ENCODE measurements at regions not wholly inside any gene's neighbourhood (a gene's known extent, or its start where the extent isn't known, plus 50 kb on each side); places are given as distances from the start of the nearest gene placed in this dataset.

- no peak overlapping the region for H3K14ac ChIP-seq (replicated peaks; ENCODE audit: low read depth, low read length)
- H4K91ac ChIP-seq (ENCODE audit: insufficient read depth, low read depth, low read length), result no peak overlapping the region
- no peak overlapping the region for H3K9ac ChIP-seq (ENCODE audit: low read depth, low read length)
- no peaks in the 10 kb centered on the region for H4K20me1 ChIP-seq (ENCODE audit: insufficient read depth, low read length)
- dilution Hi-C loops (cut with HindIII; ENCODE audit: low sequenced_read_pairs, unreplicated experiment), result no loop called here
- no peak overlapping the region for H2BK5ac ChIP-seq (ENCODE audit: low read depth, low read length, poor library complexity, severe bottlenecking)
- H3K4ac ChIP-seq (ENCODE audit: low read depth, low read length), result no peak overlapping the region
- no peak overlapping the region for H4K5ac ChIP-seq (ENCODE audit: low read depth, low read length)
- peaks cover 5% of the 10 kb centered on the region; the same call in 1 of the 2 replicates for H3K4me1 ChIP-seq (ENCODE audit: control insufficient read depth, insufficient read depth, low read length)
- peak; percentile 54 for DNase-seq
- no peak overlapping the region; the same call in 1 of the 2 replicates for H3K18ac ChIP-seq (ENCODE audit: low read depth, low read length)
- no peaks in the 10 kb centered on the region for H3K27me3 ChIP-seq (ENCODE audit: control insufficient read depth, insufficient read depth, low read length)
- H3K4me2 ChIP-seq (ENCODE audit: low read depth, low read length), result no peak overlapping the region
- ATAC-seq (ENCODE audit: low read depth), result peak; percentile 32; the same call in 1 of the 2 replicates
- no TSS peak for BruUV-seq (replicated peaks)
- no peak overlapping the region for H2BK120ac ChIP-seq (ENCODE audit: low read depth, low read length)
- no peaks in the 10 kb centered on the region for H3K9me3 ChIP-seq (ENCODE audit: control insufficient read depth, insufficient read depth, low read length)
- H3K23ac ChIP-seq (ENCODE audit: low read depth, low read length), result no peak overlapping the region
- CTCF ChIA-PET, result no interaction called here
- no peak overlapping the region for H3K56ac ChIP-seq (ENCODE audit: extremely low read depth, insufficient read depth, low read length)
- POLR2A ChIA-PET (ENCODE audit: unreplicated experiment), result no interaction called here
- H2BK20ac ChIP-seq (ENCODE audit: low read depth, low read length), result no peak overlapping the region
- peak; percentile 70 for TF ChIP-seq MAFK (IDR thresholded peaks at IDR 0.05; ENCODE audit: low read depth, low read length)
- no peak for TF ChIP-seq FOS (IDR thresholded peaks at IDR 0.05; ENCODE audit: low read depth, low read length)
- H3K4me3 ChIP-seq (ENCODE audit: insufficient read depth, low read depth, low read length), result no peak overlapping the region
- no peak overlapping the region for H2AK9ac ChIP-seq (replicated peaks; ENCODE audit: low read depth, low read length, poor library complexity)
- no peak overlapping the region for H2AK5ac ChIP-seq (ENCODE audit: low read depth, low read length)
- no peaks in the 10 kb centered on the region for H3K9me1 ChIP-seq (ENCODE audit: insufficient read depth, low read length)
- intact Hi-C loops (cut with micrococcal nuclease), result no loop called here
- H2AFZ ChIP-seq (replicated peaks; ENCODE audit: low read length, poor library complexity), result no peak overlapping the region
- in situ Hi-C loops (cut with MboI; ENCODE audit: low sequenced_read_pairs), result no loop called here
- no peak overlapping the region for H3K27ac ChIP-seq (ENCODE audit: insufficient read depth, low read length)
- no peaks in the 10 kb centered on the region for H3K36me3 ChIP-seq (ENCODE audit: control insufficient read depth, insufficient read depth, low read length)
- no peak overlapping the region for H2BK15ac ChIP-seq (ENCODE audit: low read depth, low read length)
- no peaks in the 10 kb centered on the region for H3K79me1 ChIP-seq (ENCODE audit: low read depth in 1 of 2, low read length in 2 of 2)
- no CpG with 5 or more reads among the region's 8 CpGs for WGBS, 2 experiments (ENCODE audit: extremely low coverage in 2 of 2, insufficient read length in 1 of 2)
- no peak overlapping the region for H4K8ac ChIP-seq (ENCODE audit: low read depth in 2 of 2, low read length in 2 of 2)
These were observed 446.0 kb downstream of the AEBP2 start for GRCh38 chr12:19885093-19885812.
